Activated naive CD4-positive, alpha-beta T cell treated with anti-CD3 and anti-CD28 coated beads, Interleukin-2, amount 50 U/mL, for 24 hours (primary cell): ENCODE measurements at regions not wholly inside any gene's neighbourhood (a gene's known extent, or its start where the extent isn't known, plus 50 kb on each side); places are given as distances from the start of the nearest gene placed in this dataset.
A peak's percentile ranks its signal among the peaks of the same experiment; 100 is the strongest.

ENCODE experiments used
- H3K27ac Mint-ChIP-seq: one replicate; pipeline ENCODE4 v1.8.0; 2021; ENCODE audit warnings: mild to moderate bottlenecking, mixed read lengths
- H3K27me3 Mint-ChIP-seq: one replicate; pipeline ENCODE4 v1.8.0; 2021; ENCODE audit warnings: mixed read lengths
- H3K36me3 Mint-ChIP-seq: one replicate; pipeline ENCODE4 v1.8.0; 2021; ENCODE audit warnings: mixed read lengths
- H3K4me1 Mint-ChIP-seq: one replicate; pipeline ENCODE4 v1.8.0; 2021; ENCODE audit warnings: mixed read lengths
- H3K4me3 Mint-ChIP-seq: one replicate; pipeline ENCODE4 v1.8.0; 2021; ENCODE audit warnings: mild to moderate bottlenecking, mixed read lengths
- H3K9me3 Mint-ChIP-seq: one replicate; pipeline ENCODE4 v1.8.0; 2021; ENCODE audit warnings: mixed read lengths

DNA sequence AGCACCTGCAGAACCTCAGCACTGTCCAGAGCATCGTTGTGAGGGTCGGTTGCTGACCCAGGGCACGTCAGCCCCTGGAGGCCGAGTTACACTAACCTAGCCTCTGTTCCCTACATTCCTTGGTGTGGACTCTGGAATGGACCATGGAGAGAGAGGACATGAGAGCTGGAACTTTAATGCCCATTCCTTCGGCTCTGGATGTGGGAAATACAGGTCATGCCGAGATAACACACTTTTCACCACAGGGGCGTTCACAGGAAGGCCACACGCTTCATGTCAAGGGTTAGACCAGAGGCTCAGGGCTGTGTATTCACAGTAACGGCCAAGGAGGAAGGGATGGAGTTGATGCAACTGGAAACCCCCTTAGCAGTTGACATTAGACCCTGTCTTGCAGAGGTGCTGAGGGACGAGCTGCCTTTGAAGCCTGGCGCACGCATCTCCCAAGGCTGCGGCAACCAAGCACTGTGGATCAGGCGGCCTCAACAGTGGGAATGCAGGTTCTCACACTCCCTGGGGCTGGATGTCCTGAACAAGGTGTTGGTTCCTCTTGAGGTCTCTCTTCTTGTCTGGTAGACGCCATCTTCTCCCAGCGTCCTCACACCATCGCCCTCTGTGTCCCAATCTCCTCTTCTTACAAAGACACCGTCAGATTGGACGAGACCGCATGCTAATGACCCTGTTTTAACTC is 245.2 kb downstream of the KLF6 start:
- no peak overlapping the region for H3K27ac Mint-ChIP-seq
- H3K36me3 Mint-ChIP-seq = no peaks in the 10 kb centered on the region
- H3K4me1 Mint-ChIP-seq = no peaks in the 10 kb centered on the region
- no peak overlapping the region for H3K4me3 Mint-ChIP-seq
- H3K9me3 Mint-ChIP-seq = no peaks in the 10 kb centered on the region
- no peaks in the 10 kb centered on the region for H3K27me3 Mint-ChIP-seq

DNA sequence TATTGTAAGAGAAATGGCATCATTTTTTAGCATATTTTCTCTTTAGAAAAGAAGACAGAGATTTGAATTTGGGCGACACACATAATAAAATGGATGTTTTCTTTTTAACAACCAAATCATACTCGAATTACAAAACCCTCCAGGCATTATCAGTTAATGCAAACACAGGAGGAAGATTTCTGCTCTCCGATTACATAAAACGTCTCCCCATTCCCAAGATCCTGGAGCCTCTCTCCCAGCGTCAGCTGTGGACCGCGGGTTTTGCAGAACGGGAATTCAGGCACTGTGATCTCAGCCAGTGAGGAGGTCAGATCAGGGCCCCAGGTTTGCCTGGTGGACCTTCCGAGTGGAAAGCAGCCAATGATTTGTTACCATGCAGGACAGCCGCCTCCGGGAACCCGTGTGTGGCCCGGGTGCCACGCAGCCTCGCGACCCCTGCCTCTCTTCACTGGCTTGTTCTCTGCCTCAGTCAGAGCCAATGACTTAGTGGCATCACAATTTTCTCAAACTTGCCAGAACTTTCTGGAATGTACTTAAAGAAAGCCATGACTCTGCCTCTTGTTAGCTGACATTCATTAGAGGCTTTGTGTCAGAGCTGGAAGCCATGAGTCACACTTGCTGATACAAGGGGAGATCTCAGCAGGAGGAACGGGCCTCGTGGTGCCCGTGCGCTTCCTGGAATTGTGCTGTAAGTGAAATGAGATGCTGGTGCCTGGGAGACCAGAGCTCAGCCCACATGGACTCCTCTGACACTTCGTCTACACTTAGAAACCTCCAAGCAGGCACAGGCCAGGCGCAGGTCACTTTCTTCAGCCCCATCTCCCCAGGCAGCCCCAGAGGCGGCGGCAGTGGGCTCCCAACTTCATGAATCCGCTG is 246.1 kb downstream of the KLF6 start:
- H3K27me3 Mint-ChIP-seq = no peaks in the 10 kb centered on the region
- H3K36me3 Mint-ChIP-seq = no peaks in the 10 kb centered on the region
- H3K4me1 Mint-ChIP-seq = no peaks in the 10 kb centered on the region
- no peak overlapping the region for H3K27ac Mint-ChIP-seq
- no peak overlapping the region for H3K4me3 Mint-ChIP-seq
- H3K9me3 Mint-ChIP-seq = no peaks in the 10 kb centered on the region

DNA sequence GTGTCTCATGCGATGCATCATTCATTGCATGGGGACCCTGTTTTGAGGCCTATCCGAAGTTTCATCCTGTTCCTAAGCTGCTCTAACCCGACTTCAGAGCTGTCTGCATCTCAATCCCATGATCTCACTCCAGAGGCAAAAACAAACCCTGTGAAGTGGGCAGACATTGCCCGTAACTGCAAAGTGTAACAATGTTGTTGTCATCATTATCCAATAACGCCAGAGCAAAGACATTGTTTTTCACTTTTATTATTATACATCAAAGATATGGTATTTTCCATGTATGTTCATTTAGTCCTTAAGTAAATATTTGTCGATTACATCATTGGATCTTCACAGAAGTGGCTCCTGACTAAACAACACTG is 246.7 kb downstream of the KLF6 start:
- Mint-ChIP-seq H3K27me3 (no peaks in the 10 kb centered on the region), H3K9me3 (no peaks in the 10 kb centered on the region), H3K4me1 (no peaks in the 10 kb centered on the region), H3K27ac (peak overlapping the region; percentile 18), H3K4me3 (no peak overlapping the region), H3K36me3 (no peaks in the 10 kb centered on the region)

DNA sequence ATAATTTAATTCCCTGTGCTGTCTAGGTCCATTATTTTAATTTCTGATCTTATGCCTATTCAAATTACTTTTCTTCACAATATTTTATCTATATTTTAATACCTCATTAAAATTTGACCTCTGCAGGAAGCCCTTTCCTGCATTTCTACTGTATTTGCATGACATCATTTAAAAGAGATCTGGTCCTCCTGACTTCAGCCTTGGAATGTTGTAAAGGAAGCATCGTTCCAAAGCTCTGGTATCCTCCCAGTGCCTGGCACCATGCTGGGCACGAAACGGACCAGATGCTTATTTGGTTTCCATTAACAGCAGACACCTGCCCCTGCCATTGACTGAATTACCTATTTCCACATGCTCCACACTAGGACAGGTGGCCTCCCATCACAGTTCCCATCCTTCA is 247.5 kb downstream of the KLF6 start:
- no peaks in the 10 kb centered on the region for H3K9me3 Mint-ChIP-seq
- no peaks in the 10 kb centered on the region for H3K27me3 Mint-ChIP-seq
- no peak overlapping the region for H3K27ac Mint-ChIP-seq
- H3K4me3 Mint-ChIP-seq = no peak overlapping the region
- no peaks in the 10 kb centered on the region for H3K36me3 Mint-ChIP-seq
- H3K4me1 Mint-ChIP-seq = no peaks in the 10 kb centered on the region

DNA sequence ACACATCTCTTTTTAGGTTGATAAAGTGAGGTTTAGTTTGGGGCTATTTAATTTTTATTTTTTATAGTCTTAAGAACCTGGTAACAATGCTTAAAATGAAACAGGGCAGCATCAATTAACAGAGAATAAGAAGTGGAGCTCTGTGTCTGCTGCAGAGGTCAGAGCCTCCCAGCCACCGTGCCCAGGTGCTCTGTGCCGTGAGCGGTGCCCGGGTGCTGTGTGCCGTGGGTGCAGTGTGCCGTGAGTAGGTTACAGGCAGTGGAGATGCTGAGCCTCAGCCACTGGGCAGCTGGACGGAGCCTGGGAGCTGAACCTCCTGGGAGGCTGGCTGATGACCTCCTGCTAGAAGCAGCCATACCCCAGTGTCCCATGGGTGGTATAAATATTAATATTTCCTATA is 250.0 kb downstream of the KLF6 start:
- Mint-ChIP-seq H3K9me3 (no peaks in the 10 kb centered on the region), H3K36me3 (no peaks in the 10 kb centered on the region), H3K4me1 (no peaks in the 10 kb centered on the region), H3K4me3 (no peak overlapping the region), H3K27me3 (no peaks in the 10 kb centered on the region), H3K27ac (no peak overlapping the region)

DNA sequence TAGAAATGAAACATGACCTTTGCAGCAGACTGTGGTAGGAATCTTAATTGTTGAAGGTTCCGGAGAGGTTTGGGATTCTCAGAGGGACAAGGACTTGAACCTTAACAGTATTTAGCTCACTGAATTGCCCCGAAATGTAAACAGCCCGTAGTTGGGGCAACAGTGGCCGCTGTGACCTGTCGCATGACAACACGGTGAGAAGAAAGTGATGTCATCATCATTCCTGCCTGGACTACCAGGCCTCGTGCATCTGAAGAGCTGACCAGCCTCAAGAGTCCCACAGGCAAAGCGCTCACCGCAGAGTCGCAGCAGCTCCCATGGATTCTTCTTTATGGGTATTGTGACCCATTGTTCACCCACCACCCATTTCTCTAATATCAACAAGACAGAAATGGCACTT is 250.6 kb downstream of the KLF6 start:
- H3K4me1 Mint-ChIP-seq = no peaks in the 10 kb centered on the region
- no peaks in the 10 kb centered on the region for H3K9me3 Mint-ChIP-seq
- H3K4me3 Mint-ChIP-seq = no peak overlapping the region
- H3K36me3 Mint-ChIP-seq = no peaks in the 10 kb centered on the region
- H3K27ac Mint-ChIP-seq = no peak overlapping the region
- H3K27me3 Mint-ChIP-seq = no peaks in the 10 kb centered on the region

DNA sequence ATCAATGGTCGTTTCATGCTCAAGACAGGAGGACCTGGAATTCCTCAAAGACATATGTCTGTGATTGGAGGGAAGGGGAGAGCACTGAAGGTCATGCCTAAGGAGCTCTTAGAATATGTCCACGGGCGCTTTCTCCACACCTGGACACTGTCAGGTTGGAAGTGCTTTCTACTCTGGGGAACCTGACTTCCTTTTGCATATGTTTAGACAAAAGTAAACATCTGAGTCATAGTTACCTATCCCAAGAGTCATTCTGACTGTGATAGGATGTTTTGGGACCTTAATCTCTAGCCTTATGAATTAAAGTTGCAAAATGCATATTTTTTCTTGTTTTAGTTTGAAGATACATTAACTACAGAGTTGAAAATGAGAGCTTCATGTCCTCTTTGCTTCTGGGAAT is 251.7 kb downstream of the KLF6 start:
- Mint-ChIP-seq H3K4me3 (no peak overlapping the region), H3K9me3 (no peaks in the 10 kb centered on the region), H3K36me3 (no peaks in the 10 kb centered on the region), H3K27ac (no peak overlapping the region), H3K4me1 (no peaks in the 10 kb centered on the region), H3K27me3 (no peaks in the 10 kb centered on the region)

DNA sequence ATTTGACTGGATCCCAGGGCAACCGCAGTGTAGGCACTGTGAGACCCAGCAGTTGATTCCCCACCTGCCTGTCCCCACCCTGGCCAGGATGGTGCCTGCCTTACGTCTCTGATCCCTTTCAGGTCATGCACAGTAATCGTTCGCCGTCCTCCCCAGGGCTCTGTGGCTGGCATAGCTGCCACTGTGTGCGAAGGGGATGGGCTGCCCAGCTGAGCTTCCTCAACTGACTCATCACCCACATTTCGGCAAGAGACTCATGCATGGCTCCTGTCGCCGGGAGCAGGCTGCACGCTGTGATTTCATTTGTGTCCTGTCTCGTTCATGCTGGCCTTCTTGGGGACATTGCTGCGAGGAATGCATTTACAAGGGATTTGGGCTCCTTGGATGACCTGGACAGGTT is 252.4 kb downstream of the KLF6 start:
- Mint-ChIP-seq H3K9me3 (no peaks in the 10 kb centered on the region), H3K27ac (no peak overlapping the region), H3K36me3 (no peaks in the 10 kb centered on the region), H3K4me1 (no peaks in the 10 kb centered on the region), H3K27me3 (no peaks in the 10 kb centered on the region), H3K4me3 (no peak overlapping the region)

DNA sequence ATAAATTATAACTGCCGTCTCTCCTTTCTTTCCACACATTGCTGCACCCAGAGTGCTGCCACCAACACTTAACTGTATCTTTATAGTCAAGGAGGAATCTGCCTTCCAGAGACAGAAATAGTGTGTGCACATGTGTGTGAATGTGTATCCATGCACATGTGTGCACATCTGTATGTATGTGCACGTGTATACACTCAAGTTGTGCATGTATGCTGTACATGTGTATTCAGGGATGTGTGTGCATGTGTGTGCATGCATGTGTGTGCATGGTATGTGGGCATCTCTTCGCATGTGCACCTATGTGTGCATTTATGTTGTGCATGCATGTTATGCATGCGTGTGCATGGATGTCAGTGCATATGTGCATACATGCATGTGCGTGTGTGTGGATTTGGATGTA is 253.3 kb downstream of the KLF6 start:
- Mint-ChIP-seq H3K27ac (no peak overlapping the region), H3K27me3 (no peaks in the 10 kb centered on the region), H3K4me1 (no peaks in the 10 kb centered on the region), H3K36me3 (no peaks in the 10 kb centered on the region), H3K4me3 (no peak overlapping the region), H3K9me3 (no peaks in the 10 kb centered on the region)

DNA sequence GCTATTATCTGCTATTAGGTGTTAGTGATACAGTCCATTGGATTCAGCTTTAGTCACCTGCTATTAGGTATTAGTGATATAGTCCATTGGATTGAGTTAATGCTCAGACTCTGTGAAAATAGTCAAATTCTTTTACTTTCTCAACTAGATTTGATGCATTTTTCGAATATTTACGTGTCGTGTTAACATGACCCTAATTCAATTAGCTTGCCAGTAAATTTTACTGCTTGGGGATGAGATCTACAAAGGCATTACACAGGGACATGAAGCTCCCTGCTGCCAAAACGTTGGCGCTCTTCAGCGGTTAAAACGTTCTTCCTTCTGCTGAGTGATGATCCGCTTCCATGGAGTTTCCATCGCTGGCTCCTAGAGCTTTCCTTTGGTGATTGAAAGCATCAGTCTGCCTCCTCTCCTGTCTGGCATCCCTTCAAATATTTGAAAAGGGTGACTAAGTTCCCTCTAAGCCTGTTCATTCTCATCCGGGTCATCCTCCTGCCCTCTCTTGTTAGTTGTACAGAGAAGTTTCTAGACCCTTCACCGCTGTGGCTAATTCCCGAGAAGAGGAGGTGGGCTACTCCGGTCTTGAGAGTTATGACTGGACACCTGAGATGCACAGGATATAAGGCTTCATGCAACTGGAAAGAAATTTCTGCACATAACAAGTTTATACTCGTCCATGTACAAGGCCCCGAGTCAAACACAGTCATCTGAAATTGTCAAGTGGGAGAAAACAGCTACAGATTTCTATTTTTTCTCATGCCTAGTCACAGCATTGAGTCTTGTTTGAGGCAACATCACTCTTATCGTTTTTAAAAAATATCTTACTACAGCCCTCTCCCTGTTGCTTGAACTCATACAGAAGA is 254.0 kb downstream of the KLF6 start:
- Mint-ChIP-seq H3K4me3 (no peak overlapping the region), H3K27me3 (no peaks in the 10 kb centered on the region), H3K36me3 (no peaks in the 10 kb centered on the region), H3K4me1 (no peaks in the 10 kb centered on the region), H3K27ac (no peak overlapping the region), H3K9me3 (no peaks in the 10 kb centered on the region)

DNA sequence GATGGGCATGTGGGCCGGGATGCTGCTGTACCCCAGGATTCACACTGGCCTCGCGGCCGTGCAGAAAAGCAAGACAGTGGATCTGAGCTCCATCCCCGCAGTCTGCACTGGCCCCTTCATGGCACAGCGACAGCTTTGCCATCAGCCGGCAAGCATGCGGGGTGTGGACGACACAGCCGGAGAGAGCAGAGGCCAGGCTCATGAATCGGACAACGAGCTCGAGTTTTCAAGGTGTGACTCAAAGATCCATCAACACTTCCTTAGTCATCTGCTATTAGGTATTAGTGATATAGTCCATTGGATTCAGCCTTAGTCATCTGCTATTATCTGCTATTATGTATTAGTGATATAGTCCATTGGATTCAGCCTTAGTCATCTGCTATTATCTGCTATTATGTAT is 254.7 kb downstream of the KLF6 start:
- Mint-ChIP-seq H3K27me3 (no peaks in the 10 kb centered on the region), H3K4me3 (no peak overlapping the region), H3K4me1 (no peaks in the 10 kb centered on the region), H3K36me3 (no peaks in the 10 kb centered on the region), H3K9me3 (no peaks in the 10 kb centered on the region), H3K27ac (no peak overlapping the region)

DNA sequence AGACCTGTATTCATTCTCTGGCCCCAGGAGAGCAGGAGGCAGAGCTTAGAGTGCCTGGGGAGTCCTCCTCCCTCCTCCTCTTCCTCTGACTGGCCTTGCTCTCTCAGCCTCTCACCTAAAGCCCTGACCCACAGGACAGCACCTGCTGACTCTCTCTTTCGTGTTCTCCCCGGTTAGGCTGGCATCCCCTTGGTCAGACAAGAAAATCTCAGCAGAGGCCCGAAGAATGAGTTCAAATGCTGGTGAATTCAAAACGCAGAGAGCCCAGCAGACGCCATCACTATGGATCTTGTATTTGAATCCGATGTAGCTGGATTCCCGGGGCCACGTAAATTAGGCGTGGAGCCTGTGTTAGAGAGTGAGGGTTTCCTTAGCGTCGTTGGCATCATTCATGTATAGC is 255.3 kb downstream of the KLF6 start:
- Mint-ChIP-seq H3K27ac (no peak overlapping the region), H3K4me3 (no peak overlapping the region), H3K36me3 (no peaks in the 10 kb centered on the region), H3K4me1 (no peaks in the 10 kb centered on the region), H3K27me3 (no peaks in the 10 kb centered on the region), H3K9me3 (no peaks in the 10 kb centered on the region)

DNA sequence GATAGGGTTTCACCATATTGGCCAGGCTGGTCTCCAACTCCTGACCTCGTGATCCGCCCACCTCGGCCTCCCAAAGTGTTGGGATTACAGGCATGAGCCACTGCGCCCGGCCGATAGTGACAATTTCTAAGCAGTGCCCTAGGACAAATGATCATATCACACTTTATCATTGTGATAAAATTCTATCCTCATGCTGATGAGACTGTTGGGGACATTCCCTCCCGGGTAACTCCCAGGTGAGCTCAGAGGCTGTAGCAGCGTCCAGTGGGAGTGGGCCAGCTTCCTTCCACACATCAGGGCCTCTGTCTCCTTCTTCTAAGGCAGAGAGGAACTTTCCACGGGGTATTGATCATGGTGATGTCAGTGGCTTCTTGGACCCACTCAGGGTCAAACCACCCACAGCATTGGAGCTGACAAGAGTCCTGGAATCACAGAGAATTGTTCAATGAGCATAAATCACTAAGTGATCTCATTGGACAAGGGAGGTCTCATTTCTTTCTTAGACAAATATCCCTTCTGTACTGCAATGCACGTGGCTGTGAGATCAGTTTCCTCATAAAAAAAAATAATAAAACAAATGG is 256.1 kb downstream of the KLF6 start:
- Mint-ChIP-seq H3K4me3 (no peak overlapping the region), H3K27me3 (no peaks in the 10 kb centered on the region), H3K36me3 (no peaks in the 10 kb centered on the region), H3K4me1 (no peaks in the 10 kb centered on the region), H3K27ac (no peak overlapping the region), H3K9me3 (no peaks in the 10 kb centered on the region)

DNA sequence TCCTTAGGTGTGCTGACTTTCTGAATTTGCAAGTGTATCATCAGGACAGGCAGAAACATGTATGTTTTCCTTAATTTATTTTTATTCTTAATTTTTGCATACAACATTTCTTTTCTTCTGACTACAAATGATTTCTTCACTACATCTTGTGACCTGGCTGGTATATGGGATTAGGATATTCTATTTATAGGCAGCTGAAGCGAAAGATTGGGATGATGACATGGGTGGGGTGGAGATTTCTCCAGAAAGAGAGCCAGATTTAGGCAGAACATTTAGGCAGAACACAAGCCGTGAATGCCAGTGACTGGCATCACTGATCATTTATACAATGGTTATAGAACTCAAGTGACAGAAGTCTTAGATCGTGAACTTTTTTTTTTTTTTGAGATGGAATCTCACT is 256.7 kb downstream of the KLF6 start:
- H3K4me1 Mint-ChIP-seq = no peaks in the 10 kb centered on the region

DNA sequence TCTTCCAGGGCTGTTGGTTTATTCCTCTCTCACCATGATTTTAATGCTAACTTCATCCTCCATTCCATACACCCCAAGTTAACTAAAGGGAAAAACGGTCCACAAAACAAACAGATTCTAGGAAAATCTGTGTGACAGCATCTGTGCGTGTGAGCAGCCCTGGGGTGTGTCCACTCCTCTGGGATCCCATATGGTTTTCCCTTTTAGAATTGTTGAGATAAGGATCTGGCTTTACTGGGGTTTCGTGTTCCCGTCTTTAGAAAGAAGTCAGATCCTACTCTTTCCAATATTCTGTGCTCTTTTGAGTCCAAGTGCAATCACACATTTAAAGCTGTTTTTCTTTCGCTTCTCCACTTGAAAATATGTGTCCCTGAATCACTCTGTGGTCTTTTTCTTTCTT is 257.1 kb downstream of the KLF6 start:
- Mint-ChIP-seq H3K36me3 (no peaks in the 10 kb centered on the region), H3K4me1 (no peaks in the 10 kb centered on the region), H3K4me3 (no peak overlapping the region), H3K27ac (no peak overlapping the region), H3K9me3 (no peaks in the 10 kb centered on the region), H3K27me3 (no peaks in the 10 kb centered on the region)

More for the DNA sequence above, 256.7 kb downstream of the KLF6 start:
- H3K36me3 Mint-ChIP-seq = no peaks in the 10 kb centered on the region
- no peak overlapping the region for H3K4me3 Mint-ChIP-seq
- no peaks in the 10 kb centered on the region for H3K27me3 Mint-ChIP-seq
- H3K27ac Mint-ChIP-seq = no peak overlapping the region
- H3K9me3 Mint-ChIP-seq = no peaks in the 10 kb centered on the region
